Esophagus squamous epithelium (tissue), 4 donors: ENCODE measurements at regions not wholly inside any gene's neighbourhood (a gene's known extent, or its start where the extent isn't known, plus 50 kb on each side); places are given as distances from the start of the nearest gene placed in this dataset.

Experiments used
- POLR2A ChIP-seq, 4 donors: fragments of 450-650 bp; IDR thresholded peaks; one replicate each; pipeline ENCODE4 v1.6.1; 2017; ENCODE audit warnings: antibody characterized with exemption in 4 of 4, mild to moderate bottlenecking in 4 of 4, moderate library complexity in 3 of 4
- TF ChIP-seq, protein P1 (sequence below), 6 experiments: fragments of 450-650 bp in 4 of 6; fragments of 200-600 bp in 2 of 6; sonication (generic) in 2 of 6; IDR thresholded peaks; one replicate each; pipeline ENCODE4 v1.5.1; 2016 to 2019; ENCODE audit warnings: antibody characterized with exemption in 6 of 6, mild to moderate bottlenecking in 4 of 6, moderate library complexity in 4 of 6

DNA sequence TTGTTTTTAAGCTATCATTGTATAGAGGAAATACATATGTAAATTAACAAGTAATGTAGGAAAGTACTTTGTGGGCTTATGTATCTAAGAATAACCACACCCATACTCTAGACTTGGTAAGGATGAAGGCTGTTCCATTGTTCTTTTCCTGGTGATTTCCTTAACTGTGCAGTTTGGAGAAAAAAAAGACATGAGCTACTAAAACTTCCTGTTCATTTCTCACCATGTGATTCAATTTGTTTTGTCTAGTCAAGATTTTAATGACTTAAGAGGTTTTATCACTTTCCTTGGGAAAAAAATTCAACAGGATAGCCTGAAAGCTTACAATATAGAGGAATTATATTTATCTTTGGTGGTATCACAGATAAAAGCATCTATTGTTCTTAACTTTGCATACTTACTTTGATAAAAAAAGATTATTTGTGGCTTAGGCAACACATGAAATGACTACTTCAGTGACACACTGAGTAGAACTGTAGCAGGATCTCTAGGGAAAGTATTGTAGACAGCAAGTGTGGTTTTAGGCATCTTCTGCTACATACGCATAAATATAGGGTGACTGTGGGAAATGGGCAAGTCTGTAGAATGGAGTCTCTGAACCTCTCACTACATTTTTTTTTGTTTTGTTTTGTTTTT is 80.3 kb downstream of the GJA1 start:
- TF ChIP-seq, protein P1, sequence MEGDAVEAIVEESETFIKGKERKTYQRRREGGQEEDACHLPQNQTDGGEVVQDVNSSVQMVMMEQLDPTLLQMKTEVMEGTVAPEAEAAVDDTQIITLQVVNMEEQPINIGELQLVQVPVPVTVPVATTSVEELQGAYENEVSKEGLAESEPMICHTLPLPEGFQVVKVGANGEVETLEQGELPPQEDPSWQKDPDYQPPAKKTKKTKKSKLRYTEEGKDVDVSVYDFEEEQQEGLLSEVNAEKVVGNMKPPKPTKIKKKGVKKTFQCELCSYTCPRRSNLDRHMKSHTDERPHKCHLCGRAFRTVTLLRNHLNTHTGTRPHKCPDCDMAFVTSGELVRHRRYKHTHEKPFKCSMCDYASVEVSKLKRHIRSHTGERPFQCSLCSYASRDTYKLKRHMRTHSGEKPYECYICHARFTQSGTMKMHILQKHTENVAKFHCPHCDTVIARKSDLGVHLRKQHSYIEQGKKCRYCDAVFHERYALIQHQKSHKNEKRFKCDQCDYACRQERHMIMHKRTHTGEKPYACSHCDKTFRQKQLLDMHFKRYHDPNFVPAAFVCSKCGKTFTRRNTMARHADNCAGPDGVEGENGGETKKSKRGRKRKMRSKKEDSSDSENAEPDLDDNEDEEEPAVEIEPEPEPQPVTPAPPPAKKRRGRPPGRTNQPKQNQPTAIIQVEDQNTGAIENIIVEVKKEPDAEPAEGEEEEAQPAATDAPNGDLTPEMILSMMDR (IDR thresholded peaks at IDR 0.05), result no peak
- no peak for TF ChIP-seq POLR2A (IDR thresholded peaks at IDR 0.05)
